ENCODE measurements at regions not wholly inside any gene's neighbourhood (a gene's known extent, or its start where the extent isn't known, plus 50 kb on each side); places are given as distances from the start of the nearest gene placed in this dataset.
"Not testable (repeated sequence)": the region's sequence is repeated elsewhere in the genome, so short reads cannot be mapped to it uniquely, and the experiment has no call there.

DNA sequence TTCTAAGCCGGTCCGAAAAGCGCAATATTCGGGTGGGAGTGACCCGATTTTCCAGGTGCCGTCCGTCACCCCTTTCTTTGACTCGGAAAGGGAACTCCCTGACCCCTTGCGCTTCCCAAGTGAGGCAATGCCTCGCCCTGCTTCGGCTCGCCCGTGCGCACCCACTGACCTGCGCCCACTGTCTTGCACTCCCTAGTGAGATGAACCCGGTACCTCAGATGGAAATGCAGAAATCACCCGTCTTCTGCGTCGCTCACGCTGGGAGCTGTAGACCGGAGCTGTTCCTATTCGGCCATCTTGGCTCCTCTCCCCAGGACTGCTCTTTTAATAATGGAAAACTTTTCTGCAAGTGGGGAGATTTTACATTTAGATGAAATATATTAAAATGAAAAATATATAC lies 297.5 kb downstream of the LNPK start:
- POLR2A ChIA-PET; H3K36me3 Mint-ChIP-seq (ENCODE audit: low read depth); H3K27me3 Mint-ChIP-seq (ENCODE audit: low read depth); DNase-seq; H3K4me1 Mint-ChIP-seq (ENCODE audit: low read depth); CTCF ChIA-PET; ATAC-seq; H3K27ac Mint-ChIP-seq; H3K9me3 Mint-ChIP-seq (ENCODE audit: insufficient read depth); H3K4me3 Mint-ChIP-seq: not testable (repeated sequence)

DNA sequence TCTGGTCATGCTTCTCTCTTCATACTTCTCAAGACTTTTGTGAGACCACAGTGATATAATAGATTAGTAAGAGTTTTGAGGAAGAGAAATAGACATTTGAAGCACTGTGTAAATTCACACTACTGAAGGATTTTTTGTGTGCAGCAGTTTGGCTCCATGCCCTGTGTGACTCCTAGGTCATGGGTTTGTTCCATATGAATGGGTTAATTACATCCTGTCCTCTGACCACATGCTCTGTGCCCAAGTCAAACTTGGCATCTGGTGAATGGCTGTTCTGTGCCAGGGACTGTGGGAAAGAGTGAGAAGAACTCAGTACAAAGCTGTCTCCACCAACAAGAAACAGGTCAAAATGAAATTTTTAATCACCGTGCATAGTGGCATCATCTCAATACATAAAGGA lies 304.0 kb downstream of the LNPK start:
- ATAC-seq (no peak), DNase-seq (no peak)
- ChIA-PET CTCF (no interaction called here), POLR2A (no interaction called here)
- Mint-ChIP-seq H3K9me3 (ENCODE audit: insufficient read depth) (no peaks in the 10 kb centered on the region), H3K27ac (no peak overlapping the region), H3K4me3 (no peak overlapping the region), H3K4me1 (ENCODE audit: low read depth) (no peaks in the 10 kb centered on the region), H3K27me3 (ENCODE audit: low read depth) (no peaks in the 10 kb centered on the region), H3K36me3 (ENCODE audit: low read depth) (no peaks in the 10 kb centered on the region)

DNA sequence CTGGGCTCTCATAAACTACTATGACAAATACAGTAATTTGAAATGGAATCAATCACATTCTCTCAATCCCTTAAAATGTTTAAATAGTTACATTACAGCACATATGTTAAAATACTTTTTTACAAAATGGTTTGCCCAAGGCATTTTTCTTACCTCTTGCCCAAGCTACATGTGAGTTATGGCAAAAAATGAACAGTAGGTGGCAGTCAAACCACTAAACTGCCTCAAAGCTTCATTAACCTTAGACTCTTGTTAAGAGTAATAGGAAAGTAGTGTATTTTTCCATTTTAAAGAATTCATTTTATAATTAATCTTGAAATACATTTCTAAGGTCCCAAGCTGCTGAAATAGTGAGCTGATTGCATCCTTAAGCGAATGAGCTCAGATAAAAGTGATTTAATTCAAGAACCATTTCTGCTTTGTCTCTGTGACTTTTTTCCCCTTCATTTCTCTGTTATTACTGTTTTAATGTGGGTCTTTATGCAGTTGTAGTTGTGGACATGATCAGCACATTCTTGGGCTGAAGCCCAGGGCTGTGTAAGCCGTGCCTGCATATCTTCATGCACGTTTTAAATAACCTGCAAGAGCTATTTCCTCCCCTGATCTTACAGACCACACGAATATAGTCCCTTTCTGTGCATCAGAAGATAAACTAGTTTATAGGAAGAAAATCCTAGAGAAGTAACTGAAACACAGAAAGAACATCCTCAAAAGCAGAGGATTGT lies 311.8 kb downstream of the LNPK start:
- Mint-ChIP-seq H3K4me1 (ENCODE audit: low read depth) (no peaks in the 10 kb centered on the region), H3K27me3 (ENCODE audit: low read depth) (peaks cover 12% of the 10 kb centered on the region), H3K36me3 (ENCODE audit: low read depth) (no peaks in the 10 kb centered on the region), H3K27ac (no peak overlapping the region), H3K9me3 (ENCODE audit: insufficient read depth) (no peaks in the 10 kb centered on the region), H3K4me3 (no peak overlapping the region)
- no peak for ATAC-seq
- ChIA-PET POLR2A (no interaction called here), CTCF (interaction anchor here (0.6 to 5.7 kb wide), 16 partner anchors 9 to 471 kb away, joined by 3 to 80 read pairs (median 4); partner anchors contain the start of gene HOXD13)
- peak; percentile 54 for DNase-seq

DNA sequence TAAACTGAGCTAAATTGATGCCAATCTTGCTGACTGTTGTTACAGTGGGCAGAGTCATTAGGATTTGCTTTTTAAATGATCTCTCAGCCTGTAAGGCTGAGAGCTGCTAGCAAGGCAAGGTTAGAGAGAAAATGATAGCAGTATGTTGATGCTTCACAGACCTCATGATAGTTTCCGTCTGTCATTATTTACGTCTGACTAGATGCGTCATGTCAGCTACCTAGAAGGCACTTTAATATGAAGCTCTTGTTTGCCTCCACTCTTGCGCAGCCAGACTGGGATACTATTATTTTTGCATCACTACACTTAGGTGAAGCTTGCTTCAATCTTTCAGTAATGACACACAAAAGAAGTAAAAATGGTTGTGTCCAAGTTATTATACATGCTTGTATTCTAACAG lies 313.8 kb downstream of the LNPK start:
- ATAC-seq (no peak), DNase-seq (no peak)
- Mint-ChIP-seq H3K9me3 (ENCODE audit: insufficient read depth) (no peaks in the 10 kb centered on the region), H3K36me3 (ENCODE audit: low read depth) (no peaks in the 10 kb centered on the region), H3K27me3 (ENCODE audit: low read depth) (peaks cover 14% of the 10 kb centered on the region), H3K4me1 (ENCODE audit: low read depth) (no peaks in the 10 kb centered on the region), H3K27ac (no peak overlapping the region), H3K4me3 (no peak overlapping the region)
- CTCF ChIA-PET = interaction anchor here (1.0 to 5.7 kb wide), 3 partner anchors 321 to 408 kb away, joined by 3 to 80 read pairs (median 4); no protein-coding TSS in a partner anchor
- POLR2A ChIA-PET = no interaction called here

DNA sequence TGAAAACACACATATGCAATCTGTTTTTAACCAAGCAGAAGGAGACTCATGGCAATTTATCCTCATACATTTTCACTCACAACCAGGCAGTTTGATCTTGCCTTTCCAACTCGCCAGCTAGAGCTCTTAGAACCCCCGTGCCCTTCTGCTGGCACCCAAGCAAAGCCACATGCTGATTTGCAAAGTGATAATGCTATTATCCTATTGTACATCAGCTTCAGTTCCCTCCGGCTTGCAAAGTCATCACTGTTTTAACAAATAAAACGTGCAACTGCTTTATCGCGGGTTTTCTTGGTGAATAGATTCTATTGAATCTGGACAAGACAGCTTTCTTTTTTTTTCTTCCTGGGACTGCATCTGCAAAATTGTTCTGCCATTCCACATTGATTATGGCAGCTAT lies 314.6 kb downstream of the LNPK start:
- ChIA-PET POLR2A (no interaction called here), CTCF (interaction anchor here (1.3 to 5.7 kb wide), 3 partner anchors 324 to 409 kb away, joined by 3 to 80 read pairs (median 3); partner anchors contain the start of gene HOXD13)
- Mint-ChIP-seq H3K27me3 (ENCODE audit: low read depth) (peaks cover 14% of the 10 kb centered on the region), H3K9me3 (ENCODE audit: insufficient read depth) (no peaks in the 10 kb centered on the region), H3K27ac (no peak overlapping the region), H3K4me3 (no peak overlapping the region), H3K36me3 (ENCODE audit: low read depth) (no peaks in the 10 kb centered on the region), H3K4me1 (ENCODE audit: low read depth) (no peaks in the 10 kb centered on the region)
- ATAC-seq (no peak), DNase-seq (no peak)

DNA sequence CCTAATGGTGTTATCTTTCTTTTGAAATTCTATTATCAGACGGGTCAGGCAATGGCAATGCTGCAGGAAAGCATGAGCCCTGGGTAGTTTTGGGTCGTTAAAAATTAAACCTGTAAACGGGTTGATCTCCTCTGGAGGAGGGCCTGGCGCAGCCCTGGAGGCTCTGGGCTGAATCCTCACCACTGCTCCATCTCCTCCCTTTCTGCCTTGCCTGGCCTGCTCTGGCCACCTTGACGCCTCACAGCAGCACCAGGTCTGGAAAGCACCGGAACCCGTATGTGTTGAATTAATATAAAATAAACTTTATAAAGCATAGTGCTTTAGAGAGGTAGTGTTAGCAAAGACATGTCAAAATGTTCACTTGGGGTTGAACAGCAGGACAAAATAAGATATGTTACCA lies 316.1 kb downstream of the LNPK start:
- H3K36me3 Mint-ChIP-seq (ENCODE audit: low read depth) = no peaks in the 10 kb centered on the region
- no peaks in the 10 kb centered on the region for H3K4me1 Mint-ChIP-seq (ENCODE audit: low read depth)
- no peak for DNase-seq
- no peak for ATAC-seq
- peaks cover 13% of the 10 kb centered on the region for H3K27me3 Mint-ChIP-seq (ENCODE audit: low read depth)
- POLR2A ChIA-PET = no interaction called here
- no peaks in the 10 kb centered on the region for H3K9me3 Mint-ChIP-seq (ENCODE audit: insufficient read depth)
- H3K4me3 Mint-ChIP-seq = no peak overlapping the region
- H3K27ac Mint-ChIP-seq = no peak overlapping the region
- CTCF ChIA-PET = interaction anchor here (0.8 to 5.7 kb wide), 3 partner anchors 407 to 441 kb away, joined by 3 to 80 read pairs (median 3); partner anchors contain the start of gene HOXD13

DNA sequence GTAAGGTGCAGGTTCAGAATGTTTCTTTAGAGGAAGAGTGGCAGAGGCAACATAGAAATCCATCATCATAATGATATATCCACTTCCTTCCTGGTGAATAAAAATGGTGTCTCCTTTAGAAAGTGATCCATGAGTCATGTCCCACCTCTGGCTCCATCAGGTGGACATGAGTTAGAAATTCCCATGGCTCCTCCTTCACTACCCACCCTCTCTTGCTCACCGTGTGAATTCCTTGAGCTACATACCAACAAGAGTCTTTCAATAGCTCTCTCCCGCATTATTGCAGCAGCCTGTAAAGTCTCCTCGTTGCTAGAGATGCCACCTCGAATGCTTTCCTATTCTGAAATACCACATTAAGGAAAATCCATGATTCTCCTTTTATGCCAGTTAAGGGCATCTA lies 317.6 kb downstream of the LNPK start:
- Mint-ChIP-seq H3K9me3 (ENCODE audit: insufficient read depth) (no peaks in the 10 kb centered on the region), H3K27me3 (ENCODE audit: low read depth) (peaks cover 9% of the 10 kb centered on the region), H3K4me3 (no peak overlapping the region), H3K36me3 (ENCODE audit: low read depth) (no peaks in the 10 kb centered on the region), H3K4me1 (ENCODE audit: low read depth) (no peaks in the 10 kb centered on the region), H3K27ac (no peak overlapping the region)
- ChIA-PET CTCF (no interaction called here), POLR2A (no interaction called here)
- ATAC-seq = no peak
- no peak for DNase-seq

DNA sequence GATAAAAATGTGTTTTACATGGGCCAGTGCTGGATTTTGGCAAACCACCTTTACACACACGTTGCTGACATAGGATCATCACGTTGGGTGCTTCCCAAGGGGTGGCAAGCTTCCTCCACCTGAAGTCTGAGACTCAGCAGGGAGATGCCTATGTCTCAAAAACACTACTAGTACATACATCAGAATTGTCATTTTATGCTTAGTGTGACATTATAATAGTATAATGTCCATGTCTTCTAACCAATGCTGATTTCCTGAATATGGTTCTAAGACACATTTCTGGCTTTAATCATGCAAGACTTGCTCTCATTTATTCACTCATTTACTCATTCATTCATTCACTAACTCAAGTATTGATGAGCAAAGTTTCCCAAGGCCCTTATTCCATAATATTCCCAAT lies 322.3 kb downstream of the LNPK start:
- ATAC-seq (no peak), DNase-seq (no peak)
- Mint-ChIP-seq H3K27me3 (ENCODE audit: low read depth) (peaks cover 5% of the 10 kb centered on the region), H3K4me1 (ENCODE audit: low read depth) (no peaks in the 10 kb centered on the region), H3K27ac (no peak overlapping the region), H3K4me3 (no peak overlapping the region), H3K9me3 (ENCODE audit: insufficient read depth) (no peaks in the 10 kb centered on the region), H3K36me3 (ENCODE audit: low read depth) (no peaks in the 10 kb centered on the region)
- CTCF ChIA-PET = interaction anchor here (2.2 kb wide), 1 partner anchor 10 kb away, joined by 7 read pairs; no protein-coding TSS in a partner anchor
- POLR2A ChIA-PET = no interaction called here

DNA sequence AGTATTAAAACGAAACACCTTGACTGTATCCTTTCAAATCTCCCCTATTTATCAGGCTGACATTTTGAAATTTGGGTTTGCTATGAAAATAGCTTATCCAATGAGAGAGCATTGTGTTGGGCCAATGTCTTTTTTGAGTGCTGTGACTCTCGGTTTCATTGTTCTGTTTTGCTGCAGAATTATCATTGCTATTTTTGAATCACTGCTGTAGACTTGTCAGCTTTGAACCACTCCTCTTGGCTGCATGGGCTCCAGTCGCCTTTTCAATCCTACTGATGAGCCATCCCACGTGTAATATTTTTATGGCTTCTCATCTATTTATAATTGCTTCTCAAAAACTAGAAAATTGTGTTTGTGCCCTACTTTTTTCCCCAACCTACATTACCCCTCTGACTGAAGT lies 322.8 kb downstream of the LNPK start:
- no peak overlapping the region for H3K27ac Mint-ChIP-seq
- no peak overlapping the region for H3K4me3 Mint-ChIP-seq
- no peaks in the 10 kb centered on the region for H3K9me3 Mint-ChIP-seq (ENCODE audit: insufficient read depth)
- no peaks in the 10 kb centered on the region for H3K4me1 Mint-ChIP-seq (ENCODE audit: low read depth)
- ATAC-seq (no peak), DNase-seq (no peak)
- CTCF ChIA-PET = interaction anchor here (0.9 kb wide), 1 partner anchor 11 kb away, joined by 5 read pairs; no protein-coding TSS in a partner anchor
- H3K36me3 Mint-ChIP-seq (ENCODE audit: low read depth) = no peaks in the 10 kb centered on the region
- peaks cover 5% of the 10 kb centered on the region for H3K27me3 Mint-ChIP-seq (ENCODE audit: low read depth)
- POLR2A ChIA-PET = no interaction called here

DNA sequence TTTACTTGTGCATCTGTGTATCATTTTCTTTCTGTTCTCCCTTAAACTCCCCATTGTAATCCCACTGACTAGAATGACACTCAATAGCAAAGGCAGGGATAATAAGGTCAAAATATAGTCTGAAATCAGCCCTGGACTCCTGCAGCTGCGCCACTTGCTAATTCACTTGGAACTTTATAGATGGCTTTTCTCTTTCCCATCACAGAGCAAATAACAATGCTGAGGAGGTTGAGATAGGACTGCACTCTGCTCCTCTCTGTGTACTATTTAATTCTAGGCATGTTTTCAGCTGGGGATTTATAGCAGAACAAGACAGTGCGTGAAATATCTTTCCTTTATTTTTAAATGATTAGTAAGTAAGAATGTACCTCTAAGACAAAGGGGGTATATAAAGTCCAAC lies 324.2 kb downstream of the LNPK start:
- no peak for DNase-seq
- POLR2A ChIA-PET = no interaction called here
- H3K4me1 Mint-ChIP-seq (ENCODE audit: low read depth) = no peaks in the 10 kb centered on the region
- ATAC-seq = no peak
- no peak overlapping the region for H3K4me3 Mint-ChIP-seq
- H3K9me3 Mint-ChIP-seq (ENCODE audit: insufficient read depth) = no peaks in the 10 kb centered on the region
- peaks cover 7% of the 10 kb centered on the region for H3K27me3 Mint-ChIP-seq (ENCODE audit: low read depth)
- H3K27ac Mint-ChIP-seq = no peak overlapping the region
- CTCF ChIA-PET = no interaction called here
- no peaks in the 10 kb centered on the region for H3K36me3 Mint-ChIP-seq (ENCODE audit: low read depth)

DNA sequence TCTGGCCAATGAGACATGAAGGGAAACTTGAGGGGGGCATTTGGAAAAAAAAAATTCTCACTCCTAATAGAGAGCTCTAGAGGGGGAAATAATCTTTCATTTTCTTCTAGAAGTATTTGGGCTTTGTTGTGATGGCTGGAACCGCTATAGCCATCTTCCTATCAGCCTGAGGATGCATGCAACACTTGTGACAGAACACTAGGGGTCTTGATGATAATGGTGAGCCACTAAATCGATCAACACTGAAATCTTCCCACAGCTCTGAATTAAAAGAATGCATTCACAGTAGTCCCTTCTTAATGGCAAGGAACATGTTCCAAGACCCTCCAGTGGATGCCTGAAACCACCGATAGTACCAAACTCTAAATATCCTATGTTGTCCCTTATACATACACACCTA lies 325.3 kb downstream of the LNPK start:
- DNase-seq (no peak), ATAC-seq (no peak)
- no peaks in the 10 kb centered on the region for H3K9me3 Mint-ChIP-seq (ENCODE audit: insufficient read depth)
- CTCF ChIA-PET = no interaction called here
- H3K27ac Mint-ChIP-seq = no peak overlapping the region
- H3K27me3 Mint-ChIP-seq (ENCODE audit: low read depth) = peaks cover 7% of the 10 kb centered on the region
- H3K4me1 Mint-ChIP-seq (ENCODE audit: low read depth) = no peaks in the 10 kb centered on the region
- no peaks in the 10 kb centered on the region for H3K36me3 Mint-ChIP-seq (ENCODE audit: low read depth)
- POLR2A ChIA-PET = no interaction called here
- no peak overlapping the region for H3K4me3 Mint-ChIP-seq

DNA sequence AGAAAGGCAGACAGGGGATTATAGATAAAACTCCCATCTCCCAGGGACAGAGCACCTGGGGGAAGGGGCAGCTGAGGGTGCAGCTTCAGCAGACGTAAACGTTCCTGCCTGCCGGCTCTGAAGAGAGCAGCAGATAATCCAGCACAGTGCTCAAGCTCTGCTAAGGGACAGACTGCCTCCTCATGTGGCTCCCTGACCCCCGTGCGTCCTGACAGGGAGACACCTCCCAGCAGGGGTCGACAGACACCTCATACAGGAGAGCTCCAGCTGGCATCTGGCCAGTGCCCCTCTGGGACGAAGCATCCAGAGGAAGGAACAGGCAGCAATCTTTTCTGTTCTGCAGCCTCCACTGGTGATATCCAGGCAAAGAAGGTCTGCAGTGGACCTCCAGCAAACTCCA lies 333.3 kb downstream of the LNPK start:
- CTCF ChIA-PET; H3K4me1 Mint-ChIP-seq (ENCODE audit: low read depth); H3K9me3 Mint-ChIP-seq (ENCODE audit: insufficient read depth); H3K27me3 Mint-ChIP-seq (ENCODE audit: low read depth); H3K36me3 Mint-ChIP-seq (ENCODE audit: low read depth); H3K27ac Mint-ChIP-seq; POLR2A ChIA-PET; DNase-seq; H3K4me3 Mint-ChIP-seq; ATAC-seq: not testable (repeated sequence)

DNA sequence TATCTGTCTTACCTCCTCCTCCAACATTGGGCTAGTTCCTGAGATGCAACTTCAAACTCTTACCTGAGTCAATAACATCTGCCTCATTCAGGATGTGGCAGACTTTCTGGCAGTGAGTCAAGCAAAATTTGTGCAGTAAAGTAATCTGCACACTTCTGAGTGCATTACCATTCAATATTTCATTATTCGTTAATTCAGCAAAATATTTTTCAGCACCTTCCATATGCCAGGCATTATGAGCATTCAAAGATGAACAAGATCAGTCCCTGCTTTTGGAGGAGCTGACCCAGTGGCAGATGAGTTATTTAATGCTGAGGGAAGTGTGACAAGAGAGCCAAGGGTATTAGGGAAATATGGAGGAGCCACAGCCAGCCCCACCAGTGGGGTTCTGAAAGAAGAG lies 339.7 kb downstream of the LNPK start:
- ChIA-PET POLR2A (no interaction called here), CTCF (no interaction called here)
- peaks cover 2% of the 10 kb centered on the region for H3K27me3 Mint-ChIP-seq (ENCODE audit: low read depth)
- H3K4me1 Mint-ChIP-seq (ENCODE audit: low read depth) = no peaks in the 10 kb centered on the region
- no peaks in the 10 kb centered on the region for H3K9me3 Mint-ChIP-seq (ENCODE audit: insufficient read depth)
- no peaks in the 10 kb centered on the region for H3K36me3 Mint-ChIP-seq (ENCODE audit: low read depth)
- H3K27ac Mint-ChIP-seq = no peak overlapping the region
- DNase-seq (no peak), ATAC-seq (no peak)
- H3K4me3 Mint-ChIP-seq = no peak overlapping the region

All from activated CD8-positive, alpha-beta T cell treated with anti-CD3 and anti-CD28 coated beads, Interleukin-2, amount 10 ng/mL, durations not matched to agents 7 days and 5 days (primary cell).